GM12872 (cell line): ENCODE measurements at regions not wholly inside any gene's neighbourhood (a gene's known extent, or its start where the extent isn't known, plus 50 kb on each side); places are given as distances from the start of the nearest gene placed in this dataset.

ENCODE experiments used
- CTCF ChIP-seq: IDR thresholded peaks from 3 replicates; pipeline ENCODE4 v1.5.1; 2011; ENCODE audit warnings: low read depth, mild to moderate bottlenecking, low read length, moderate library complexity; ENCODE audit not compliant: insufficient read depth

GRCh38 chr2:176585791-176586190, 316.5 kb downstream of the MTX2 start:
- no peak for TF ChIP-seq CTCF

- TF ChIP-seq CTCF = no peak
Observed at GRCh38 chr2:176589287-176589686, 320.0 kb downstream of the MTX2 start.

GRCh38 chr2:176589825-176590440, 320.7 kb downstream of the MTX2 start:
- TF ChIP-seq CTCF = no peak

DNA sequence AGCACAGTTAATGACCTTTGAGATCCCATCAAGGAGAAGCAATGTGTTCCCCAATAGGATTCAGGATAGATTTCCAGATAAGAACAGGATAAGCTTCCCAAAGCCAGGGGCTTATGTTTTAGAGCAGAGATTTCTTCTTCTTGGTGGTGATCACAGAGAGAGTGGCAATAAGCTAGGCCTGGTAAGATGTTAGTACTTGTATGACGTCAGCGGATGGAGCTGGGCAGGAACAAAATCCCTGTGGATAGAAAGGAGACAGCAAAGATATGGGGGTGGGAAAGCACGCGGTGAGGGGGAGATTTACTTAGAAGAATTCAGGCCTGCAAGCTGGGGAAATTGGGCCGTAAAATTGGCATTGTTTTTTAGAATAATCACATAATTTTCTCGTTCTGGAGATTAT, 323.0 kb downstream of the MTX2 start:
- no peak for TF ChIP-seq CTCF

- TF ChIP-seq CTCF = no peak
Observed at GRCh38 chr2:176595986-176596385, 326.7 kb downstream of the MTX2 start.

- no peak for TF ChIP-seq CTCF
Observed at GRCh38 chr2:176597916-176598315, 328.7 kb downstream of the MTX2 start.

- no peak for TF ChIP-seq CTCF
Observed at GRCh38 chr2:176598351-176598750, 329.1 kb downstream of the MTX2 start.
